COLO829 (cell line): ENCODE measurements at regions not wholly inside any gene's neighbourhood (a gene's known extent, or its start where the extent isn't known, plus 50 kb on each side); places are given as distances from the start of the nearest gene placed in this dataset.
"Not testable (repeated sequence)": the region's sequence is repeated elsewhere in the genome, so short reads cannot be mapped to it uniquely, and the experiment has no call there.

ENCODE experiments used
- DNase-seq: peaks from one replicate; pipeline ENCODE4 v3.0.0; 2012; ENCODE audit warnings: low spot score

- DNase-seq, result no peak
These were observed 237.2 kb downstream of the ASMT start for GRCh38 chrX:1852082-1852481.

DNA sequence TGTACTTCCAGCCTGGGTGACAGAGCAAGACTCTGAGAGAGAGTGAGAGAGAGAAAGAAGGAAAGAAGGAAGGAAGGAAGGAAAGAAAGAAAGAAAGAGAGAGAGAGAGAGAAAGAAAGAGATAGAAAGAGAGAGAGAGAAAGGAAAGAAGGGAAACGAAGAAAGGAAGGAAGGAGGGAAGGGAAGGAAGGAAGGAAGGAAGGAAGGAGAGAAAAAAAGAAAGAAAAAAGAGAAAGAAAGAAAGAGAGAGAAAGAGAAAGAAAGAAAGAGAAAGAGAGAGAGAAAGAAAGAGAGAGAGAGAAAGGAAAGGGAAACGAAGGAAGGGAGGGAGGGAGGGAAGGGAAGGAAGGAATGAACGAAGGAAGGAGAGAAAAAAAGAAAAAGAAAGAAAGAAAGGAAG, 238.6 kb downstream of the ASMT start:
- DNase-seq, result no peak

DNA sequence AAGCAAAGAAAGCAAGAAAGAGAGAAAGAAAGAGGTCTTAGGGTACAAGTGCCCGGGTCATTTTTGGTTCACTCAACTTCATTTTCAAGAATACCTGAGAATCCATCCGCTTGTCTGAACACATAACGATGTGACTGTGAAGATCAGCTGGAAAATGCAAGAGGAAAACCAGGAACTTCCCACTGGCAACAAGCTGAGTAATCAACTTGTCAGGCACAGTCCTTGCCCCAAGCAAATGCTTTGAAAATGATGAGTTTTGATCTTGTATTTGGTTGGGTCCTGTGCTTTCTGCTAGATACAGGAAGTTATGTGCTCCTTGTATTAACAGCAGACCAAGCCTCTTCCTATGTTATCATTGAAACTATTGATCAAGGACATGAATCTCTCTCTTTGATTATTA, 239.1 kb downstream of the ASMT start:
- DNase-seq, result no peak

DNA sequence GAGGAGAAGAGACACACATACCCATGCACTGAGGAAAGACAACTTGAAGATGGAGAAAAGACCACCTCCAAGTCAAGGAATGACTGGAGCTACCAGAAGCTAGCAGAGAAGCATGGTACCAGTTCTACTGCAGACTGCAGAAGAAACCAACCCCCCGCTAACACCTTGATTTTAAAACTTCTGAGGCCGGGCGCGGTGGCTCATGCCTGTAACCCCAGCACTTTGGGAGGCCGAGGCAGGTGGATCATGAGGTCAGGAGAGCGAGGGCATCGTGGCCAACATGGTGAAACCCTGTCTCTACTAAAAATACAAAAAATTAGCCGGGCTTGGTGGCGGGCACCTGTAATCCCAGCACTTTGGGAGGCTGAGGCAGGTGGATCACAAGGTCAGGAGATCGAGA, 240.0 kb downstream of the ASMT start:
- DNase-seq, result not testable (repeated sequence)

- not testable (repeated sequence) for DNase-seq
These were observed 244.4 kb downstream of the ASMT start for GRCh38 chrX:1859266-1859665.

DNA sequence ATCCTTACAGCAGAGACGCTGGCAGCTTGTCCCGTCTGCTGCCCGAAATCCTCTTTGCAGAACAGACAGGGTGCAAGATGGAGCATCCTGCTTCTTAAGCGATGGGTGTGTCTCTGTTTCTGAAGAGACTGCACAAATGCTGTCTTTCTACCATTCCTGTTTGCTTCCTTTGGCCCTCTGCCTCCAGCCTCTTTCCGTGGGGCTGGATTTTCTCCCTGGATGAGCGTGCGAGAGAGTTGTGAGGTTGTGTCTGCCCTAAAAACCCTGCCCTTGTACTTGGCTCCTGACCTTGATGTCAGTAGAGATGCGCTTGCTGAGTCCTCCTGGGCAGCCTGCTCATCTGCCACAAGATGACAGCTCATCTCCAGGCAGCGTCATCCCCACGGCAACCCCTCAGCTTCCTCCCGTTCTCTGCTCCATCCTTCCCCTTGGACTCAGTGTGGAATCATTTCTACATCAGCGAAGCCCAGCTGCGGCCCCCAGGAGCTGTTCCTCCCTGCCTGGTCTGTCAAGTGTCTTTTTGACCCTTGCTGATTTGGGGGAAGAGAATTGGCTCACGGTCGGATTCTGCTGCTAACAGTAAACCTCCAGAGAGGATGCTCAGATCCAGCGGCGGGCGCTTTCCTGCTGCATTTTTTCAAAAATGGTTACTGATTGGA, 246.2 kb downstream of the ASMT start:
- DNase-seq, result no peak

DNA sequence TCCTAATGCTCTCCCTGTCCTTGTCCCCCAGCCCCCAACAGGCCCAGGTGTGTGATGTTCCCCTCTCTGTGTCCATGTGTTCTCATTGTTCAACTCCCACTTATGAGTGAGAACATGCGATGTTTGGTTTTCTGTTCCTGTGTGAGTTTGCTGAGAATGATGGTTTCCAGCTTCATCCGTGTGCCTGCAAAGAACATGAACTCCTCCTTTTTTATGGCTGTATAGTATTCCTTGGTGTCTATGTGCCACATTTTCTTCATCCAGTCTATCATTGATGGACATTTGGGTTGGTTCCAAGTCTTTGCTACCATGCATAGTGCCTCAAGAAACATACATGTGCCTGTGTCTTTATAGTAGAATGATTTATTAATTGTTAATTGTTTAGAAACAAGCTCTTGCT, 249.1 kb downstream of the ASMT start:
- DNase-seq, result not testable (repeated sequence)

DNA sequence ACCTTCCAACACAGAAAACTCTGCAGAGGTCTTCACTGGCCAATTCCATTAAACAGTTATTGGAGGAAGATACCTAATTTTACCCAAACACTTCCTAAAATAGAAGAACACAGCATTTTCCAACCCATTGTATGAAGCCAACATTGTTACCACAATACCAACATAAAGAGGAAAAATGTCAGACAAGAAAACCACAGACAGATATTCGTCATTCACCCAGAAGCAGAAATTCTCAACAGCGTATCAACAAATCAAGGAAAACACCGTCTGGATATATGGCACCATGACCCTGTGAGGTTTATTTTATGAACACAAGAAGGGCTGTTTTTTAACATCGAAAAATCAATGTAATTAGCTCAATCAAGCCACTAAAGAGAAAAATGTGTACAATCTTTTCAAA, 255.6 kb downstream of the ASMT start:
- DNase-seq, result no peak

DNA sequence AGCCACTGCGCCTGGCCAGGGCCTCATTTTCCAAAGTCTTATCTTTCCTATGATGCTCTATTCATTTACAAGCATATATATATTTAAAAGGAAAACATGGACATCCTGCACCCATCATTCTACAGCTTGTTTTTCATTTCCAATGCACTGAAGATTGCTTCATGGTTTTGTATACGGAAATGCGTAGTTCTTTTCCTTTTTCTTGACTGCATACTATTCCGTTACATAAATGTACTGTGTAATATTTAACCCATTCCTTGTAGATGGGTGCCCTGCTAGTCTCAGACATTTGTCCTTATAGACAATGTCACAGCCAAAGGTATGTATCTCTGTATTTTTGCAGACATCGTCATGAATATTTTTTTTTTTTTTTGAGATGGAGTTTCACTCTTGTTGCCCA, 257.0 kb downstream of the ASMT start:
- DNase-seq, result no peak

GRCh38 chrX:1873671-1874070, 258.8 kb downstream of the ASMT start:
- DNase-seq, result no peak

DNA sequence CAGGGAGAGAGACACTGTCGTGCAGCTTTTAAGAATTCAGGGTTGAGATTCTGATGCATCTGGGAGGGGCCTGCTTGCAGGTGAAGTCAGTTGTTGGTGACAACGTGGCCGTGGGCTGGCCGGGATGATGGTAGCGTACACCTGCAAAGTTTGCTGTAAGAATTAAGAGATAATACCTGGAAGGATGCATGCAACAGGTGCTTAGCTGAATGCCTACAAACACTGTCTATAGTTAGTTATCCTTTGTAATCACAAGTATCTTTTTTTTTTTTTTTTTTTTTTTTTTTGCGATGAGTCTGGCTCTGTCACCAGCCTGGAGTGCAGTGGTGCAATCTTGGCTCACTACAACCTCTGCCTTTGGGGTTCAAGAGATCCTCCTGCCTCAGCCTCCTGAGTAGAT, 259.6 kb downstream of the ASMT start:
- DNase-seq, result no peak

DNA sequence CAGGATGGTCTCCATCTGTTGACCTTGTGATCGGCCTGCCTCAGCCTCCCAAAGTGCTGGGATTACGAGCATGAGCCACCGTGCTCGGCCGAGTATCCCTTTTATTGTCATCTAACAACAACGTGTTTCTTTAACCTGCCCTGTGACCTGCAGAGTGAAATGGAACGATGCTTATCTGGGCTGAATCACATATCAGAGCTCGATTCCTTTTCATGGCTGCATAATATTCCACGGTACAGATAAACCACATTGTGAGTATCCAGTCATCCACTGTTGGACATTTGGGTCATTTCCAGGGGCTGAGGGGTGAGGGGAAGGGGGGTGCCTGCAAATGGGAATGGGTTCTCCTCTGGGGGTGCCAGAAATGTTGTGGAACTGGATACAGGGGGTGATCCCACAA, 260.0 kb downstream of the ASMT start:
- no peak for DNase-seq

- DNase-seq, result no peak
These were observed 261.2 kb downstream of the ASMT start for GRCh38 chrX:1876041-1876440.

DNA sequence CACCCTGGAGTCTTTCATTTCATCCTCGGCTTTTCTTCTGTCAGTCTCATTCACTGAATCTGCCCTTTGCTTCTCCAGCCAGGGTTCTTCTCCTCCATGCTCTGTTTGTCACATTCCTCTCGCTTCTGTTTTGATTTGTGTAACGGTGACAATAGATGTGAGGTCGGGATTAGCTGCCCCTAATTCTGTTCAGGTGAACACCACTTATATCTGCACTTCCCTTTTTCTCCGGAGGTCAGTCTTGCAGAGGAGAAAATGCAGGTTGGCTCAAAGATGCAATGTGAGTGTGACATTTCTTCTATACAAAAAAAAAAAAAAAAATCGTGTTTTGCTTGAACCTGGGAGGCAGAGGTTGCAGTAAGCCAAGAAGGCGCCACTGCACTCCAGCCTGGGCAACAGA, 262.9 kb downstream of the ASMT start:
- DNase-seq, result no peak

- not testable (repeated sequence) for DNase-seq
These were observed 266.3 kb downstream of the ASMT start for GRCh38 chrX:1880884-1881817.

- no peak for DNase-seq
These were observed 268.9 kb downstream of the ASMT start for GRCh38 chrX:1883772-1884171.

DNA sequence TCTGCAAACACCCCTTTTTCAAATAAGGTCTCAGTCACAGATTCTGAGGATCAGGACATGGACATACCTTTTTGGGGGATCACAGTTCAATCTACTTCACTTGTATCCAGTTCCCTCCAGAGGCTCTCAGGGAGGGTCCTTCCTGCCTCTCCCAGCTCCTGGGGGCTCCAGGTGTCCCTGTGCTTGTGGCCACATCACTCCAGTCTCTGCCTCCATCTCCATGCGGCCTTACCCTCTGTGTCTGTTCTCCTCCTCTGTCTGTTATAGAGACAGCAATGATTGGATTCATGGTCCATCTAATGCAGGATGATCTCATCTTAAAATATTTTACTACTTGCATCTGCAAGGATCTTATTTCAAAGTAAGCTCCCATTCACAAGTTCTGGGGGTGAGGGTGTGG, 269.6 kb downstream of the ASMT start:
- DNase-seq, result no peak

DNA sequence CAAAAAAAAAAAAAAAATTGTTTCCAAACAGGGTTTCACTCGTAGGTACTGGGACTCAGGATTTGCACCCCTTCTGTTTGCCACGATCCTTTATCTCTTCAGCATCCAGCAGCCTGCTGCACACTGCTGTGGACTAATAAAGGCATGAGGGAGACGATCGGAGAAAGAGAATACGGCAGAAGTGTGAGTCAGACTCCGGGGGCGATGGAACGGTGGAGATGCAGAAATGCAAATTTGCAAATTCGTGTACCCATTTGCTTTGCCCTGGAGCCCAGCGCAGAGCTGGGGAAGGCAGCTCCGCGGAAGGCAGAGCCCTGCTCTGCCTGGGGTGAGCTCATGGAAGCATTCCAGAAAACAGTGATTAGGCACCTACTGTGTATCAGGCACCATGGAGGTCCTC, 270.3 kb downstream of the ASMT start:
- DNase-seq, result no peak

GRCh38 chrX:1888305-1888704, 273.4 kb downstream of the ASMT start:
- not testable (repeated sequence) for DNase-seq

- no peak for DNase-seq
These were observed 279.1 kb downstream of the ASMT start for GRCh38 chrX:1894026-1894294.

DNA sequence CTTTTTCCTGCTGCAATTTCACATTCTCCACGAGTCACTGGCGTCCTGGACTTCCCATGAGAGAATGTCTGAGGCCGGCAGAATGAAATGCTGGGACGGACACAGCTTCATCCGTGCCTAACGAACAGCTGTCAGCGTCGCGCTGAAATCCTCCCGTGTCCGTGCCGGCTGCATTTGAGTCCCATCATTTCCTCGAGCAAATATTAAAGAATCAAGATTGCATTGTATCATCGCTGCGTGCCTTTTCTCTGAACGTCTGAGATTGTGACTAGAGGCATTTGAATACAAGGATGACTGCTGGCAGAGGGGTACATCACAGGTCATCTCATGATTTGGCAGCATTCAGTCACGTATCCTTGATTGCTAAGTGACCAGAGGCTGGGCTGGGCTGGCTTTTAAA, 279.9 kb downstream of the ASMT start:
- no peak for DNase-seq

DNA sequence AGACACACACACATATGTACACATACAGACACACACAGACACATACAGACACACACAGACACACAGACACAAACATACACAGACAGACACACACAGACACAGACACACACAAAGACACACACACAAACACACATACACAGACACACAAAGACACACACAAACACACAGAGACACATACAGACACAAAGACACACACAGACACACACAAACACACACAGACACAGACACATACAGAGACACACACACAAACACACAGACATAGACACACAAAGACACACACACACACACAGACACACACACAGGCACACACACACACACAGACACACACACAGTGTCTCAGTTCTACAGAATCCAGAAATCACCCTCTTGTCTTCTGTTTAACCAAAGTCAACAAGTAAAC, 280.7 kb downstream of the ASMT start:
- DNase-seq, result no peak

- no peak for DNase-seq
These were observed 285.0 kb downstream of the ASMT start for GRCh38 chrX:1899841-1900240.

GRCh38 chrX:1902901-1903235, 288.0 kb downstream of the ASMT start:
- no peak for DNase-seq
